ENCODE measurements at regions not wholly inside any gene's neighbourhood (a gene's known extent, or its start where the extent isn't known, plus 50 kb on each side); places are given as distances from the start of the nearest gene placed in this dataset.

- H3K14ac ChIP-seq (ENCODE audit: insufficient read length) = no peak overlapping the region
- no peak overlapping the region for H3K4ac ChIP-seq (replicated peaks; ENCODE audit: insufficient read length, low read depth, low read length)
- no peak for FAIRE-seq
- no peaks in the 10 kb centered on the region for H3K9me3 ChIP-seq (ENCODE audit: insufficient read depth in 2 of 2, low read depth in 1 of 2, low read length in 1 of 2)
- H3K9ac ChIP-seq (replicated peaks in 1 of 4; ENCODE audit: extremely low read depth in 1 of 4, low read depth in 3 of 4, low read length in 3 of 4) = no peak overlapping the region
- H2AK5ac ChIP-seq (ENCODE audit: low read depth, low read length) = no peak overlapping the region
- WGBS, 2 experiments (ENCODE audit: extremely low coverage in 1 of 2, insufficient coverage in 1 of 2, insufficient read length in 1 of 2, insufficient replicate concordance in 2 of 2, low coverage in 1 of 2, low lambda C conversion rate in 2 of 2, missing lambda C conversion rate in 1 of 2) = 78% methylated on average over 12 of the region's 12 CpGs; no CpG with 5 or more reads in 1 of the 2 experiments
- H4K91ac ChIP-seq (replicated peaks; ENCODE audit: insufficient read length, low read length) = no peak overlapping the region
- H3K27me3 ChIP-seq (replicated peaks in 1 of 4; ENCODE audit: control insufficient read depth in 3 of 4, extremely low read depth in 1 of 4, insufficient read depth in 3 of 4, low read length in 3 of 4) = no peaks in the 10 kb centered on the region
- no peaks in the 10 kb centered on the region for H3K23me2 ChIP-seq (ENCODE audit: low read depth, low read length)
- H3K36me3 ChIP-seq (ENCODE audit: control insufficient read depth in 2 of 4, insufficient read depth in 4 of 4, low read length in 3 of 4) = no peaks in the 10 kb centered on the region
- no peak overlapping the region for H3K56ac ChIP-seq (replicated peaks; ENCODE audit: insufficient read length, low read depth, low read length)
- no peaks in the 10 kb centered on the region for H3K79me2 ChIP-seq (ENCODE audit: control insufficient read depth in 1 of 2, insufficient read depth in 2 of 2, low read length in 2 of 2)
- H3K23ac ChIP-seq (ENCODE audit: insufficient read length) = no peak overlapping the region
- no peak overlapping the region for H2BK20ac ChIP-seq (ENCODE audit: low read length)
- H2BK120ac ChIP-seq (replicated peaks; ENCODE audit: low read depth, low read length) = no peak overlapping the region
- H2BK15ac ChIP-seq (ENCODE audit: low read length) = no peak overlapping the region
- no peak overlapping the region for H3K18ac ChIP-seq (ENCODE audit: extremely low read depth, low read length)
- POLR2A ChIA-PET (ENCODE audit: partially characterized antibody) = no interaction called here
- H2BK5ac ChIP-seq (ENCODE audit: low read depth, low read length) = no peak overlapping the region
- H2AFZ ChIP-seq (ENCODE audit: low read length) = no peak overlapping the region; the same call in 1 of the 2 replicates
- no peak overlapping the region for H4K5ac ChIP-seq (ENCODE audit: insufficient read length, low read depth, low read length)
- H3K4me2 ChIP-seq (ENCODE audit: insufficient read depth in 1 of 2, low read depth in 2 of 2, low read length in 2 of 2) = no peak overlapping the region
- peaks cover 0 to 2% (median 0%) of the 10 kb centered on the region in 4 experiments; a peak in 3 of 7 replicates for H3K4me1 ChIP-seq (replicated peaks in 1 of 4; ENCODE audit: control insufficient read depth in 3 of 4, insufficient read depth in 4 of 4, low read length in 3 of 4)
- H4K20me1 ChIP-seq (replicated peaks in 1 of 2; ENCODE audit: control insufficient read depth in 1 of 2, insufficient read depth in 2 of 2, low read length in 2 of 2) = no peaks in the 10 kb centered on the region
- H3K4me3 ChIP-seq (ENCODE audit: extremely low read depth in 1 of 4, insufficient read depth in 2 of 4, low read depth in 3 of 4, low read length in 4 of 4) = no peak overlapping the region
- H2BK12ac ChIP-seq (ENCODE audit: low read depth, low read length) = no peak overlapping the region
- no peak for DNase-seq (ENCODE audit: low read depth in 1 of 2, low spot score in 2 of 2)
- H4K8ac ChIP-seq (ENCODE audit: extremely low read depth, insufficient read depth, low read length) = no peak overlapping the region
- H3K79me1 ChIP-seq (ENCODE audit: low read depth, low read length) = no peaks in the 10 kb centered on the region
- no peak overlapping the region for H3K27ac ChIP-seq (ENCODE audit: low read depth, low read length)
- CTCF ChIA-PET (ENCODE audit: partially characterized antibody) = interaction anchor here (0.8 kb wide), 1 partner anchor 24 kb away, joined by 4 read pairs; no protein-coding TSS in a partner anchor
Measured at GRCh38 chr1:56331892-56332567, 247.3 kb downstream of the PLPP3 start.
